ENCODE measurements at regions not wholly inside any gene's neighbourhood (a gene's known extent, or its start where the extent isn't known, plus 50 kb on each side); places are given as distances from the start of the nearest gene placed in this dataset.
A peak's percentile ranks its signal among the peaks of the same experiment; 100 is the strongest.
"Not testable (repeated sequence)": the region's sequence is repeated elsewhere in the genome, so short reads cannot be mapped to it uniquely, and the experiment has no call there.

DNA sequence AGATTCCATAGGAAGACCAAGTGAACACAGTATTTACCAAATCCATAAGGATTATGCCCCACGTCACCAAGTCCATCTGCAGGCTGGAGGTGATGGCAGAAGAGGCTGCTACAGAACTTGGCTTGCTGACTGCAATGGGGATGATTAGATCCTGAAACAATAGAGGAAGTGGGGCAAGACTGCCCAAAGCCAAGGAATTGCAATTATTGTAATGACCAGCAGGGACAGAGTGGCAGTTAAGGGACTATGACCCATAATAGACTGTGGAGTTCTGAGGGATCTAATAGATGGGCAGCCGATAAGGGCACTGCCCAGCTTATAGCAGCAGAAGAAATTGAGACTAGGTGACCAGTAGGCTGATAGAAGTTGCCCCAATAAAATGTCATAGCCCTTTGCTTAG is 108.4 kb downstream of the MINAR1 start:
- DNase-seq = no peak

- no peak for DNase-seq
Observed at GRCh38 chr15:79541196-79541595, 109.1 kb downstream of the MINAR1 start.

GRCh38 chr15:79543097-79543496 is 111.0 kb downstream of the MINAR1 start:
- DNase-seq = no peak

DNA sequence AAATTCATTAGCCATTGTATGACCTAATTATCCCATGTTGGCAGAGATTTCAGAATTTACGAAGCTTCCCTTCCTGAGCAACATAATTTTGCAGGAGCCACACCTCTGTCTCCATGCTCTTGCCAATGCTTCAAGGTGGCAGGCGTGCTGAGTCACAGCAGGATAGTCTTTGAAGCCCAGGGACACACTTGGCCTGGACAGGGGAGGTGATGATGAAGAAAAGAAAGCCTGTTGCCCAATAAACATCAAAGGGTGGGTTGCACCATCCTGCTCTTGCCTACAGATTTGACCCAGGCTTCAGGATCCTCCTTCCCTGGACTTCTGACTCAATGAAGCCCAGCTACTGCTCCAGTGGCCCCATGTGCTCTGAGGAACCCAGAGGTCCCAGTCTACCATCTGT is 117.1 kb downstream of the MINAR1 start:
- no peak for DNase-seq

DNA sequence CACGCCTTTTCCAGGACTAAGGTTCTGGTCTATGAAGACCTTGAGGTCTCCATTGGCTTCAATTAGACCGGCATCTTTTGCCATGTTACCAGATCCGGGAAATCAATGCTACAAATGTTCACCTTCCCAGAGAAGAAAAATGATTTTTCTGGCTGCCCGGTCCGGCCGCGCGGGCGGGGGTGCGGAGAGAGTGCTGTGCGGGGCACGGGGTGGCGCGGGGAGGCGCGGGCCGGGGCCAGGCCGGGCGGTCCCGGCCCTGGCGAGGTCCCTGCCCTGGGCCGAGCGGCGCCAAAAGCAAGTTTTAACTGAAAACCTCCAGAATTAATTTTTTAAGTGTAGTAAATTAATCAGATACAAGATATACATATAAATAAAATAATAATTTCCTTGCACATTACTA is 128.2 kb downstream of the MINAR1 start:
- DNase-seq = no peak

- DNase-seq = no peak
Observed at GRCh38 chr15:79561982-79562381, 129.8 kb downstream of the MINAR1 start.

- no peak for DNase-seq
Observed at GRCh38 chr15:79562403-79562815, 130.3 kb downstream of the MINAR1 start.

DNA sequence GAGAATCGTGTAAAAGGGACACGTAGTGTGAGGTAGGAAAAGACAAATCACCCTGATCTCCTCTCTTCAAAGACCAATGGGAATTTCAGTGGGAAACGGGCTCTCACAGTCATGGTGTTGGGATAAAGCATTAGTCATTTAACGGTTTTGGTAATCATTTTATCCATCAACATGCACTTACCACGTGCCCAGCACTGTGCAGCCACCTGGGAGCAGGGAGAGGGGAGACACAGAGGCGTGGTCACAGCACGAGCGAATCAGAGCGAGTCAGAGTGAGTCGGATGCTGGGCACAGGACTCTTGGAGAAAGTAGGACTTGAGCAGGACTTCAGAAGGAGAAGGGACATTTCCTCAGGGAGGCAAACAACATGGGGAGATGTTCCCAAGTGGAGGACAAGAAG is 130.8 kb downstream of the MINAR1 start:
- no peak for DNase-seq

GRCh38 chr15:79570004-79570403 is 137.9 kb downstream of the MINAR1 start:
- no peak for DNase-seq

GRCh38 chr15:79572691-79573404 is 140.7 kb downstream of the MINAR1 start:
- no peak for DNase-seq

DNA sequence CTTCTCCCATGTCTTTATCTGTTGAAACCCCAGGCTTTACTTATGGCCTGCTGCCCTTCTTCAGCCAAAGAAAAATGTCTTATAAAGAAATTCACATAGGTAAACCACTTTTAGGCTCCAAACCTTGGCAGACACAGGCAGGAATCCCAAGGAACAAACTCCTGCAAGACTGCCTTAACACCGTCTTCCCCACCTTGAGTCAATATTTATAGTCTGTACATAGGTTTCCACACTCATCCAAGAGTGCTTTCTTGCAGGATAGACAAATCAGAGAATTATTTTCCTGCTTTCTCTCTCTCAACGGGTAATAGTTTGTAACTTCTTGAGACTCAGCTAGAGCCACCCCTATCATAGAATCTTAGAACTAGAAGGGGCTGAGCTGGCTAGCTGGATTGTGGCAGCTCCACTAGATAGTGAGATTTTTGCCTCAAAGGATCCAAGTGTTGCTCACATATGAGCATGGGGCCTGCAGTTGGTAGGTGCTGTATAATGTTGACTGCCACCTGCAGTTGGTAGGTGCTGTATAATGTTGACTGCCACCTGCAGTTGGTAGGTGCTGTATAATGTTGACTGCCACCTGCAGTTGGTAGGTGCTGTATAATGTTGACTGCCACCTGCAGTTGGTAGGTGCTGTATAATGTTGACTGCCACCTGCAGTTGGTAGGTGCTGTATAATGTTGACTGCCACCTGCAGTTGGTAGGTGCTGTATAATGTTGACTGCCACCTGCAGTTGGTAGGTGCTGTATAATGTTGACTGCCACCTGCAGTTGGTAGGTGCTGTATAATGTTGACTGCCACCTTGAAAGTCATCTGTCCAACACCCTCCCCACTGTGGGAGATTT is 142.5 kb downstream of the MINAR1 start:
- DNase-seq = not testable (repeated sequence)

DNA sequence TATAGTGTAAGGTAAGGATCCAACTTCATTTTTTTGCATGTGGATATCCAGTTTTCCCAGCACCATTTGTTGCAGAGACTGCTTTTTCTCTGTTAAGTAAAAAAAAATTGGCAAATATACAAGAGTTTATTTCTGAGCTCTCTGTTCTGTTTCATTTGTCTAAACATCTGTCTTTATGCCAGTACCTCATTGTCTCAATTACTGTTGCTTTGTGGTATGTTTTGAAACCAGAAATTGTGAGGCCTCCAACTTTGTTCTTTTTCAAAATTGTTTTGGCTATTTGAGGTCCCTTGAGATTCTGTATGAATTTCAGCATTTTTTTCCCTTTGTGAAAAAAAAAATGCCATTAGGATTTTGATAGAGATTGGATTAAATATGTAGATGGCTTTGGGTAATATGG is 150.5 kb downstream of the MINAR1 start:
- DNase-seq = no peak

DNA sequence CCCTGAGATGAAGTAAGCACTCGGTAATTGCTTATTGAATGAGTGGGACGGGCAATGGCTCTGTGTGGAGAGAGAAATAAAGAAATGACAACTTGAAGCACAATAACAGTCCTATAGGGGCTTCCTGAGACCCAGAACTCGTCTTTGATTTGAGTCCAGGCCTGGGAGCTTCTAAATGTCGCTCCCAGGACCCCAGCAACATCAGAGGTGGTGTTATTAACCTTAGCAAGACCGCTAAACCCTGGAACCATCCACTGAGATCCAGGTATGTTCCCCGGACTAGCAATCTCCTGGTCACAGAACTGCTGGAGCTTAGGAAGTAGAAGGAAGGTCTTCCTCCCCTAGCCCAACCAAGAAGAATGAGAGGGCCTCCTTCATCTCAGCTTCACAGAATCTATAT is 160.0 kb downstream of the MINAR1 start:
- no peak for DNase-seq

- DNase-seq = no peak
Observed at GRCh38 chr15:79593119-79593869, 161.2 kb downstream of the MINAR1 start.

- no peak for DNase-seq
Observed at GRCh38 chr15:79595306-79595705, 163.2 kb downstream of the MINAR1 start.

DNA sequence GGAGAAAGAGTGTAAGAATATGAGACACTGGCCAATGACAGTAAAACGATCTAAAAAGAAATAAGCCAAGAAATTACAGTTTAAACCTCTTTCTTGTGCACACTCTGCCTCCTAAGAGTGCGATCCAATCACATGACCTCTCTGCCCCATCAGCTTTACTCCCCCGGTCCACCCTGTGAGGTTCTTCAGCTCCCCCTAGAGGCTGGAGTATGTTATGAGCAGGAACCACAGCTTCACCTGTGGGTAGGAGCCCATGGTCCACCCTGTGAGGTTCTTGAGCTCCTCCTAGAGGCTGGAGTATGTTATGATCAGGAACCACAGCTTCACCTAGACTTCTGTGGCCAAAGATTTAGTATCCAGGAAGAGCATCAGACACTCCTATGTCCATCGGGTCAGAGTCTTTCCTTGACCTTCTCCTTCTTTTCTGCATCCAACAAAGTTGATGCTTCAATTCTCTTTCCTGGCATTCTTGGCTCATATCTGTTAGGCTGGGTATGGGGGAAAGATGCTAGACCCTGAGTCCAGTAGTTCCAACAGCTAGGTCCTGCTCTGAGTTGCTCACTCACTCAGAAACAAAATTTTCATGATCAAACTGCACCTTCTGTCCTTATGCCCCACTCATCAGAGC is 164.0 kb downstream of the MINAR1 start:
- DNase-seq = peak; percentile 64

- no peak for DNase-seq
Observed at GRCh38 chr15:79598639-79599038, 166.5 kb downstream of the MINAR1 start.

DNA sequence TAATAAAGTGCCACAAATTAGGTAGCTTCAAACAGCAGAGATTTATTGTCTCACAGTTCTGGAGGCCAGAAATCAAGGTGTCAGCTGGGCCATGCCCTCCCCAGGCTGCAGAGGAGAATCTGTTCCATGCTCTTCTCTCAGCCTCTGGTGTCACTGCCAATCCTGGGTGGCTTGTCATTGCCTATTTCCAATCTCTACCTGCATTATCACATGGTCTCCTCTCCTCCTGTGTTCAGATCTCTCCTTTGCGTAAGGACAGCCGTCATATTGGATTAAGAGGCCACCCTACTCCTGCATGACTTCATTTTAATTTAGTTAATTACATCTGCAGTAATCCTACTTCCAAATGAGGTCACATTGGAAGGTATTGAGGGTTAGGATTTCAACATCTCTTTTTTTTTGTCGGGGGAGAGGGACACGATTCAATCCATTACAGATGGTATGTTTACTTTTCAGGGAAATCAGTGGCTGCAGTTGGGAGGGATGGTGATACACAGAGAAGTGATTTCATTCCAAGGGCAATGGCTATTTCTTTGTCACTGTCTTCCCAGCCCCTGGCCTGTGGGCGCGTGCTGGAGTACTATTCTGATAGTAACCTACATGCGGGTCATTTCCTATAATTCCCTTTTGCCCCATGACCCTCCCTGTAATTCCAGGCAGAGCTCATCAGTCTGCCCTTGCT is 169.4 kb downstream of the MINAR1 start:
- no peak for DNase-seq

- DNase-seq = no peak
Observed at GRCh38 chr15:79602180-79602579, 170.0 kb downstream of the MINAR1 start.

- no peak for DNase-seq
Observed at GRCh38 chr15:79602731-79603130, 170.6 kb downstream of the MINAR1 start.

- no peak for DNase-seq
Observed at GRCh38 chr15:79606831-79607355, 174.8 kb downstream of the MINAR1 start.

Measured in NCI-H1105 (cell line).